ENCODE measurements at regions not wholly inside any gene's neighbourhood (a gene's known extent, or its start where the extent isn't known, plus 50 kb on each side); places are given as distances from the start of the nearest gene placed in this dataset.
"Not testable (repeated sequence)": the region's sequence is repeated elsewhere in the genome, so short reads cannot be mapped to it uniquely, and the experiment has no call there.

DNA sequence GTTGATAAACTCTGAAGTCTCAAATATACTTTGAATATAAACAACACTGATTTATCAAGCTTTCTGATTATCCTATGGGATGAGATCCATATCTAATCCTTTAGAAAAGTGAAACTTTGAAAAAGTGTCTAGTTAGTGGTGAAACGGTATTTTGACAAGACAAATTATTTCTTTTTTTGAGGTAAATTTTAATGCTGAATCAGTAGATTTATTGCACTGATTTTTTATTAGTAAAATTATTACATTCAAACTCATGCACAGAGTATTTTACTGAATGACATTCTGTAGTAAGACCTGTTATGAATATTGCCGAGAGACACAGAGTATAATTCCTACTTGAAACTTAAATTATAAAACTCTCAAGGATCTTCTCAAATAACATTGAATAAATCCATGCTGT lies 679.1 kb upstream of the SPRY2 start:
- intact Hi-C loops (cut with DNase I) = no loop called here

DNA sequence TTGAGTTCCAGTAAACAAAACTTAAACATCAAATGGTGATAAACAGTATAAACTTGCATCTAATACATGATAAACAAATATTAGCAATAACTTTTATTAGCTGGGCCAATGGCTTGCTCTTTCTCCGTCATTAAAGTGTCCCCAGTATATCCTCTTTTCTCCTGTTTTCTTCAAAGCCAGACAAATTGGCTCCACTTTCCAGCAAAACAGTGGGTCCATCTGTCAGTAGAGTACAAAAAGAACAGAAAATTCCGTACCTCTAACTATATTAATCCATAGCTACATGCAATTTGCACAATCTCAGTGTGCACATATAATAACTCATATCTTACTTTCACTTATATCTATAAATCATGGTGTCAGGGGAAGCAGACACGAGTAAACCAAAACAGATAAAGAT lies 678.0 kb upstream of the SPRY2 start:
- H3K4me3 ChIP-seq = no peak overlapping the region
- ATAC-seq (no peak), DNase-seq (no peak)
- TF ChIP-seq, protein P1, sequence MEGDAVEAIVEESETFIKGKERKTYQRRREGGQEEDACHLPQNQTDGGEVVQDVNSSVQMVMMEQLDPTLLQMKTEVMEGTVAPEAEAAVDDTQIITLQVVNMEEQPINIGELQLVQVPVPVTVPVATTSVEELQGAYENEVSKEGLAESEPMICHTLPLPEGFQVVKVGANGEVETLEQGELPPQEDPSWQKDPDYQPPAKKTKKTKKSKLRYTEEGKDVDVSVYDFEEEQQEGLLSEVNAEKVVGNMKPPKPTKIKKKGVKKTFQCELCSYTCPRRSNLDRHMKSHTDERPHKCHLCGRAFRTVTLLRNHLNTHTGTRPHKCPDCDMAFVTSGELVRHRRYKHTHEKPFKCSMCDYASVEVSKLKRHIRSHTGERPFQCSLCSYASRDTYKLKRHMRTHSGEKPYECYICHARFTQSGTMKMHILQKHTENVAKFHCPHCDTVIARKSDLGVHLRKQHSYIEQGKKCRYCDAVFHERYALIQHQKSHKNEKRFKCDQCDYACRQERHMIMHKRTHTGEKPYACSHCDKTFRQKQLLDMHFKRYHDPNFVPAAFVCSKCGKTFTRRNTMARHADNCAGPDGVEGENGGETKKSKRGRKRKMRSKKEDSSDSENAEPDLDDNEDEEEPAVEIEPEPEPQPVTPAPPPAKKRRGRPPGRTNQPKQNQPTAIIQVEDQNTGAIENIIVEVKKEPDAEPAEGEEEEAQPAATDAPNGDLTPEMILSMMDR (IDR thresholded peaks at IDR 0.05) = no peak
- no peak overlapping the region for H3K27ac ChIP-seq
- intact Hi-C loops (cut with DNase I) = no loop called here
- peaks cover 8% of the 10 kb centered on the region for H3K9me3 ChIP-seq
- H3K36me3 ChIP-seq = no peaks in the 10 kb centered on the region
- H3K27me3 ChIP-seq = no peaks in the 10 kb centered on the region
- H3K4me1 ChIP-seq = no peaks in the 10 kb centered on the region

More for the DNA sequence above, 679.1 kb upstream of the SPRY2 start:
- no peaks in the 10 kb centered on the region for H3K36me3 ChIP-seq
- no peaks in the 10 kb centered on the region for H3K4me1 ChIP-seq
- DNase-seq (no peak), ATAC-seq (no peak)
- H3K27ac ChIP-seq = no peak overlapping the region
- TF ChIP-seq, protein P1 (IDR thresholded peaks at IDR 0.05) = no peak
- peaks cover 4% of the 10 kb centered on the region for H3K9me3 ChIP-seq
- no peak overlapping the region for H3K4me3 ChIP-seq
- no peaks in the 10 kb centered on the region for H3K27me3 ChIP-seq

DNA sequence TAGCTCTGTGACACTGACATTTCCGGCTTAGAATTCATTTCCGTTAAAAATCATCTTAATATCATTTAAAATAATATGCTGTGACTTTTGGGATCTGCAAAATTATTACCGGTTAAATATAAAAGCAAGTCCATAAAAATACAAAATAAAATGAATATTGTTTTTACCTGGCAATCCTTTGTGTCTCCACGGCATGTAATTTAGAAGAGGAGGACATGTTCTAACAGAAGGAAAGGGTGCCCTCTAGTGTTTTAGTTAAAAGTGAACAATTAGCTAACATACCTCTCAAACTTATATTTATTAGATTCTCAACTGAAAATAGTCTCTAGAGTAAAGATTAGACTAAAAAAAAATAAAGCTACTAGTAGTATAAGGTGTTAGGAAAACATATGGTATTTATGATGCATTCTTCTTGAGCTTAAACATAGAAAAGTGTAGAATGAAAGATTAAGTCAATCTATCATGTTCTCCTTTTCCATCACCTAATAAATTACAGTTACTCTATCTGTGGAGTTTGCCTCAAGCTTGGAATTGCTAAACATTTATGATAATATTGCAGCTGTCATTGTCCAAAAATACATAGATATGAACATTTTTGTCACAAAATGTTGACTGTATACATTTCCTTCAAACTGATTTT lies 676.7 kb upstream of the SPRY2 start:
- no peak for DNase-seq
- H3K9me3 ChIP-seq = peaks cover 3% of the 10 kb centered on the region
- ATAC-seq = peak; percentile 64

DNA sequence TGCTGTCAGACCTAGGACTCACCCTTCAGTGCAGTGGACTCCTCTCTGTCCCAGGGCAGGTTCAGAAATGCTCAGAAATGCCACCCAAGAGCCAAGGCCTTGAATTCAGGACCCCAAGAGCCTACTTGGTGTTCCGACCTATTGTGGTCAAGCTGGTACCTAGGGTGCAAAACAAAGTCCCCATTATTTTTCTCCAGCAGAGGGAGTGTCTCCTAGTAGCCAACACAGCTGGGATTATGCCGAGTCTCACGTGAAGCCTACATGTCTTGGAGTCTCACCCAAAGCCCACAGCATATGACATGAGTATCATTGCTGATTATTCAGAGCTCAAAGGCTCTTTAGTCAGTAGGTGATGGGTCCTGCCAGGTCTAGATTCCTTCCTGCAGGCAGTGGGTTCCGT lies 671.1 kb upstream of the SPRY2 start:
- TF ChIP-seq, protein P1 (IDR thresholded peaks at IDR 0.05) = no peak
- H3K9me3 ChIP-seq = peaks cover 3% of the 10 kb centered on the region
- no peaks in the 10 kb centered on the region for H3K4me1 ChIP-seq
- no peak for ATAC-seq
- intact Hi-C loops (cut with DNase I) = no loop called here
- no peaks in the 10 kb centered on the region for H3K27me3 ChIP-seq
- no peak for DNase-seq
- H3K27ac ChIP-seq = no peak overlapping the region
- H3K36me3 ChIP-seq = no peaks in the 10 kb centered on the region
- H3K4me3 ChIP-seq = no peak overlapping the region

More for the DNA sequence above, 676.7 kb upstream of the SPRY2 start:
- TF ChIP-seq, protein P1 (IDR thresholded peaks at IDR 0.05) = peak; percentile 58
- H3K4me3 ChIP-seq = no peak overlapping the region
- H3K36me3 ChIP-seq = no peaks in the 10 kb centered on the region
- H3K4me1 ChIP-seq = no peaks in the 10 kb centered on the region
- H3K27ac ChIP-seq = no peak overlapping the region
- H3K27me3 ChIP-seq = no peaks in the 10 kb centered on the region
- intact Hi-C loops (cut with DNase I) = no loop called here

DNA sequence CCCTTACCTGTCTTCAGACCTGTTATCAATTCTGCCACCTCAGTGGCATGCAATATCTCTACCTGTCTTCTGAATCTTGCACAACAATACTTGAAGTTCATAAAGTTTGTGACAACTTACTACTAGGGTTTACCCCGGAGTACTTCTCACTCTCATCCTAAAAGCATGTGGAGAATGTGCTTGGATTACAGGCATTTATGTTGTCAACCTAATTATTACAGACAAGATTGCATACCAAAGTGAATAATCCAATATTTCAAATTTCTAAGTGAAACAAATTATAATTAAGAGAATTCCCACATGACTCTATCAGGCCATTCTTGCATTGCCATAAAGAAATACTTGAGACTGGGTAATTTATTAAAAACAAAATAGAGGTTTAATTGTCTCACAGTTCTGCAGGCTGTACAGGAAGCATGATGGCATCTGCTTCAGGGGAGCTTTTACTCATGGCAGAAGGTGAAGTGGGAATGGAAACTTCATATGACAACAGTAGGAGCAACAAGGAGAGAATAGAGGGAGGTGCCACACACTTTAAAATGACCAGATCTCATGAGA lies 661.0 kb upstream of the SPRY2 start:
- no peaks in the 10 kb centered on the region for H3K36me3 ChIP-seq
- no peaks in the 10 kb centered on the region for H3K4me1 ChIP-seq
- TF ChIP-seq, protein P1 (IDR thresholded peaks at IDR 0.05) = no peak
- no peaks in the 10 kb centered on the region for H3K27me3 ChIP-seq
- DNase-seq = no peak
- H3K4me3 ChIP-seq = no peak overlapping the region
- ATAC-seq = no peak
- intact Hi-C loops (cut with DNase I) = no loop called here
- H3K9me3 ChIP-seq = no peaks in the 10 kb centered on the region
- H3K27ac ChIP-seq = no peak overlapping the region

DNA sequence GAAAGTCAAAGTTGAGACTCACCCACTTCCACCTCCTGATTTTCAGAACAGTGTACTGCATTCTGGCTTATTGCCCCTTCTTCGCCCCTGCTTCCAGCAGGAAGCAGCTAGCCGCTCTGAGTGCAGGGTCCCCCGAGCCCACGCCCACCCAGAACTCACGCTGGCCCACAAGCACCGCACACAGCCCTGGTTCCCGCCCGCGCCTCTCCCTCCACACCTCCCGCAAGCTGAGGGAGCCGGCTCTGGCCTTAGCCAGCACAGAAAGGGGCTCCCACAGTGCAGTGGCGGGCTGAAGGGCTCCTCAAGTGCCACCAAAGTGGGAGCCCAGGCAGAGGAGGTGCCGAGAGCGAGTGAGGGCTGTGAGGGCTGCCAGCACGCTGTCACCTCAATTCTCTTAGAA lies 657.7 kb upstream of the SPRY2 start:
- ATAC-seq; H3K36me3 ChIP-seq; H3K27me3 ChIP-seq; DNase-seq; H3K27ac ChIP-seq; H3K9me3 ChIP-seq; H3K4me1 ChIP-seq; H3K4me3 ChIP-seq; intact Hi-C loops (cut with DNase I): not testable (repeated sequence)
